Panc1 (cell line): ENCODE measurements at regions not wholly inside any gene's neighbourhood (a gene's known extent, or its start where the extent isn't known, plus 50 kb on each side); places are given as distances from the start of the nearest gene placed in this dataset.

Source experiments
- ATAC-seq: fragments of 200-7000 bp; cut with Tn5 transposase; 2 replicates; pipeline ENCODE4 v1.9.1; 2020; ENCODE audit warnings: mild to moderate bottlenecking, moderate library complexity
- BruUV-seq: library from RNA; stranded (reverse); fragments of 400-500 nt; replicated peaks from 2 replicates; lab custom pipeline; 2021; lab: Mats Ljungman, UMichigan
- CTCF ChIA-PET: fragments of 300-600 bp; sonication (Branson Sonifier 250); formaldehyde crosslinking; loops from one replicate; lab custom pipeline; 2022; ENCODE audit warnings: antibody characterized with exemption; lab: Charles Lee
- POLR2A ChIA-PET: fragments of 300-600 bp; sonication (Branson Sonifier 250); formaldehyde crosslinking; loops from one replicate; lab custom pipeline; 2022; ENCODE audit warnings: antibody characterized with exemption; lab: Charles Lee
- DNase-seq: peaks from one replicate; pipeline ENCODE4 v3.0.0-alpha.2; 2010; ENCODE audit warnings: low read depth, low spot score
- H3K27ac ChIP-seq: 2 replicates; pipeline ENCODE4 v1.5.1; 2011; ENCODE audit warnings: mild to moderate bottlenecking, low read length, inconsistent platforms
- H3K27me3 ChIP-seq: fragments of 200-500 bp; sonication (Bioruptor generic); 2 replicates; pipeline ENCODE4 v1.6.0; 2014; ENCODE audit warnings: low read length, inconsistent platforms; ENCODE audit not compliant: control insufficient read depth, insufficient read depth
- H3K36me3 ChIP-seq: fragments of 200-500 bp; sonication (Bioruptor generic); 2 replicates; pipeline ENCODE4 v1.5.1; 2014; ENCODE audit warnings: inconsistent platforms, mild to moderate bottlenecking, low read length, moderate library complexity; ENCODE audit not compliant: control insufficient read depth, insufficient read depth
- H3K4me1 ChIP-seq: 2 replicates; pipeline ENCODE4 v1.5.1; 2011; ENCODE audit warnings: inconsistent platforms, mild to moderate bottlenecking, low read length, moderate library complexity; ENCODE audit not compliant: control insufficient read depth, insufficient read depth
- H3K4me3 ChIP-seq, 2 experiments: 2 replicates each; pipeline ENCODE4 v1.5.1; 2011 to 2012; ENCODE audit warnings: low read depth in 2 of 2, low read length in 2 of 2, mild to moderate bottlenecking in 2 of 2, inconsistent platforms in 1 of 2, moderate library complexity in 1 of 2
- H3K9me3 ChIP-seq: fragments of 200-500 bp; sonication (Bioruptor generic); 2 replicates; pipeline ENCODE4 v1.5.1; 2014; ENCODE audit warnings: low read depth, mild to moderate bottlenecking, inconsistent platforms, low read length, moderate library complexity; ENCODE audit not compliant: control insufficient read depth, insufficient read depth
- CTCF ChIP-seq: fragments of 450-650 bp; IDR thresholded peaks from 2 replicates; pipeline ENCODE4 v1.5.1; 2017; ENCODE audit warnings: mild to moderate bottlenecking
- POLR2AphosphoS5 ChIP-seq: IDR thresholded peaks from 2 replicates; pipeline ENCODE4 v1.6.1; 2012; ENCODE audit warnings: mild to moderate bottlenecking, low read depth, low read length, moderate library complexity
- REST ChIP-seq, 2 experiments: IDR thresholded peaks; 2 replicates each; pipeline ENCODE4 v1.6.1; 2011 to 2012; ENCODE audit warnings: low read depth in 2 of 2, control low read depth in 1 of 2, low read length in 1 of 2, mild to moderate bottlenecking in 1 of 2, moderate library complexity in 1 of 2; ENCODE audit not compliant: insufficient read depth in 1 of 2
- SIN3A ChIP-seq: IDR thresholded peaks from 2 replicates; pipeline ENCODE4 v1.6.1; 2012; ENCODE audit warnings: low read depth, mild to moderate bottlenecking, low read length, moderate library complexity, borderline replicate concordance; ENCODE audit not compliant: insufficient read depth
- TCF7L2 ChIP-seq: IDR thresholded peaks from 2 replicates; pipeline ENCODE4 v1.6.1; 2011; ENCODE audit warnings: mild to moderate bottlenecking, low read depth, low read length, inconsistent platforms
- in situ Hi-C: cut with HindIII; loops from 2 replicates; pipeline ENCODE4 v1.10.0; 2016; ENCODE audit warnings: low sequenced_read_pairs, low pct_unique_long_range_greater_than_20kb
- intact Hi-C: fragments of 100-400 bp; cut with micrococcal nuclease; formaldehyde crosslinking; loops from one replicate; pipeline ENCODE4 v1.10.0; 2022; ENCODE audit not compliant: unreplicated experiment

DNA sequence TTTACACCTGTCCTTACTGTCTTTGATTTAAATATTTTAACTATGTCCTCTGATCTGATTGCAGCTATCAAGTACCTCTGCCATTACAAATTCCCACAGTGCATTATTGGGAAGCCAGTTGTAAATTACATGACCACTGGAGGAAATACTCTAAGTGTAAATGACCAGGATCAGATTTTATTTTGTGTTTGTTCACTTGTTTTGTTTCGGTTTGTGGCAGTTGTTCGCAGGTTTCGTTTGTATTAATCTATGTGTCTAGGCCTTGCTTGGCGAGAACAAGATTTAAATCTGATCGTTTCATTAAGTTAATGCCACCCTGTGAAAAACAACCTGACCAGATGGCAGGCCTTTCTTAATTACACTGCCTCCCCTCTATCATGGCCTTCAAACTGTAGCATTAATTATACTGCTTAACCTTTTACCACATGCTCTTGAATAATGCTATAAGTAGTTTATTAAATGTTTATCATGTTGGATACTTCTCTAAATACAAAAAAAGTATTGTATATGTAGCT is 990.1 kb downstream of the TMTC2 start:
- H3K27ac ChIP-seq = no peak overlapping the region
- ChIA-PET POLR2A (no interaction called here), CTCF (no interaction called here)
- no peak for ATAC-seq
- no peaks in the 10 kb centered on the region for H3K27me3 ChIP-seq
- in situ Hi-C loops (no loop called here), intact Hi-C loops (no loop called here)
- DNase-seq = no peak
- H3K4me3 ChIP-seq = no peak overlapping the region
- TF ChIP-seq POLR2AphosphoS5 (no peak), CTCF (no peak), REST (IDR thresholded peaks at IDR 0.05; ENCODE audit: insufficient read depth in 1 of 2, low read depth in 2 of 2, low read length in 1 of 2) (no peak)
- H3K36me3 ChIP-seq = no peaks in the 10 kb centered on the region
- no peaks in the 10 kb centered on the region for H3K4me1 ChIP-seq
- no peaks in the 10 kb centered on the region for H3K9me3 ChIP-seq
- BruUV-seq = no TSS peak

DNA sequence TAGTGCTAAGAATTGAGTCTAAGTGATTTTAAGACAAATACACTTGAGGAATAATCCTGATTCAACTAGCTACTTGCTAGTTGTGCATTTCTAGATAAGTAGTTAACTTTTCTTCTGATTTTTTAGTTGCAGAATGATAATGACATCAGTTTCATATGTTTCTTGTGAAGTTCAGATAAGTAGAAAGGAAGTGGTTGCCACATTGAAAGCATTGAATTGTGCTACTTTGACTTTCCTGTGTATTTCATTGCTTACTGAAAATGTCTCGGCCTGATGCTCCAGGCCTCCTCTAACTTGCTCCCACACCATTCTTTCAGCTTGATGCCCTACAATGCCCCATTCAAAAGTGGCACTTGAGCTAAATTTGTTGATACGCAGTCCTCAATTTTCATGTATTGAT is 980.0 kb downstream of the TMTC2 start:
- Histone ChIP-seq H3K9me3 (no peaks in the 10 kb centered on the region; the same call in 1 of the 2 replicates), H3K4me1 (no peaks in the 10 kb centered on the region), H3K27ac (no peak overlapping the region), H3K27me3 (no peaks in the 10 kb centered on the region), H3K4me3 (no peak overlapping the region), H3K36me3 (no peaks in the 10 kb centered on the region)
- no TSS peak for BruUV-seq
- DNase-seq = no peak
- POLR2A ChIA-PET = no interaction called here
- TF ChIP-seq SIN3A = no peak
- TF ChIP-seq POLR2AphosphoS5 = no peak
- no peak for TF ChIP-seq REST (IDR thresholded peaks at IDR 0.05; ENCODE audit: insufficient read depth in 1 of 2, low read depth in 2 of 2, low read length in 1 of 2)
- no peak for TF ChIP-seq CTCF
- no peak for TF ChIP-seq TCF7L2
- ATAC-seq = no peak
- in situ Hi-C loops (no loop called here), intact Hi-C loops (no loop called here)
- CTCF ChIA-PET = no interaction called here
